ENCODE measurements at regions not wholly inside any gene's neighbourhood (a gene's known extent, or its start where the extent isn't known, plus 50 kb on each side); places are given as distances from the start of the nearest gene placed in this dataset.

GRCh38 chr14:101708853-101709532, 52.5 kb upstream of the PPP2R5C start:
- TF ChIP-seq POLR2AphosphoS5 (IDR thresholded peaks at IDR 0.05; ENCODE audit: borderline replicate concordance, low read depth, low read length): no peak
- no peak for TF ChIP-seq EZH2 (IDR thresholded peaks at IDR 0.05)
- TF ChIP-seq FOXP2 (optimal IDR thresholded peaks at IDR 0.05; ENCODE audit: control extremely low read depth, extremely low read length, insufficient read depth): no peak

Measured in SK-N-MC (cell line).